D721Med (cell line): ENCODE measurements at regions not wholly inside any gene's neighbourhood (a gene's known extent, or its start where the extent isn't known, plus 50 kb on each side); places are given as distances from the start of the nearest gene placed in this dataset.

ENCODE experiments used
- DNase-seq: peaks from one replicate; pipeline ENCODE4 v3.0.0; 2011; ENCODE audit warnings: low spot score; ENCODE audit not compliant: insufficient read length
- FAIRE-seq: peaks from 2 replicates; lab custom pipeline; 2011; peaks lifted over from hg19 to GRCh38; lab: Jason Lieb, UNC
- CTCF ChIP-seq: IDR thresholded peaks from 2 replicates; pipeline ENCODE4 v1.5.1; 2012; ENCODE audit warnings: mild to moderate bottlenecking, control low read depth; ENCODE audit not compliant: insufficient read depth; ENCODE audit errors: missing control alignments

- DNase-seq (no peak), FAIRE-seq (no peak)
- no peak for TF ChIP-seq CTCF
Measured at GRCh38 chr2:167697948-167698347, 549.4 kb downstream of the STK39 start.

GRCh38 chr2:167697194-167697593 lies 550.2 kb downstream of the STK39 start:
- FAIRE-seq (no peak), DNase-seq (no peak)
- no peak for TF ChIP-seq CTCF

GRCh38 chr2:167692936-167693335 lies 554.5 kb downstream of the STK39 start:
- FAIRE-seq (no peak), DNase-seq (no peak)

GRCh38 chr2:167692191-167692590 lies 555.2 kb downstream of the STK39 start:
- DNase-seq (no peak), FAIRE-seq (no peak)
- TF ChIP-seq CTCF = no peak

More at GRCh38 chr2:167692936-167693335, 554.5 kb downstream of the STK39 start:
- TF ChIP-seq CTCF = no peak

- DNase-seq (no peak), FAIRE-seq (no peak)
- TF ChIP-seq CTCF = peak; percentile 18
Measured at GRCh38 chr2:167689444-167689843, 558.0 kb downstream of the STK39 start.

GRCh38 chr2:167686691-167687090 lies 560.7 kb downstream of the STK39 start:
- no peak for DNase-seq
- TF ChIP-seq CTCF = no peak
- FAIRE-seq = no peak

GRCh38 chr2:167681234-167682015 lies 566.0 kb downstream of the STK39 start:
- no peak for DNase-seq
- no peak for FAIRE-seq
- no peak for TF ChIP-seq CTCF
